Gastroesophageal sphincter (tissue), 4 donors: ENCODE measurements at regions not wholly inside any gene's neighbourhood (a gene's known extent, or its start where the extent isn't known, plus 50 kb on each side); places are given as distances from the start of the nearest gene placed in this dataset.

Experiments used
- ATAC-seq: fragments of 150-250 bp; one replicate; pipeline ENCODE4 v1.9.1; 2016; ENCODE audit warnings: mild to moderate bottlenecking, moderate library complexity
- H3K27ac ChIP-seq, 4 donors: fragments of 200-600 bp; sonication (generic) in 3 of 4; 1 replicate in 3 of 4; 2 replicates in 1 of 4; pipeline ENCODE4 v1.5.1; 2016 to 2019
- H3K27me3 ChIP-seq: fragments of 200-600 bp; sonication (generic); one replicate; pipeline ENCODE4 v1.5.1; 2019
- H3K36me3 ChIP-seq, 2 donors: fragments of 200-600 bp; sonication (generic); one replicate each; pipeline ENCODE4 v1.5.1; 2019; ENCODE audit warnings: control low read depth in 1 of 2
- H3K4me1 ChIP-seq, 3 donors: fragments of 200-600 bp; sonication (generic); 1 replicate in 2 of 3; 2 replicates in 1 of 3; pipeline ENCODE4 v1.5.1; 2016 to 2019; ENCODE audit warnings: control low read depth in 2 of 3
- H3K4me3 ChIP-seq, 2 donors: fragments of 200-600 bp; sonication (generic); one replicate each; pipeline ENCODE4 v1.5.1; 2019; ENCODE audit warnings: mild to moderate bottlenecking in 1 of 2, moderate library complexity in 1 of 2
- H3K9me3 ChIP-seq, 3 donors: fragments of 200-600 bp; sonication (generic); one replicate each; pipeline ENCODE4 v1.5.1; 2017 to 2019; ENCODE audit warnings: control low read depth in 2 of 3
- CTCF ChIP-seq, 4 experiments: fragments of 200-600 bp in 2 of 4; fragments of 450-650 bp in 2 of 4; sonication (generic) in 1 of 4; IDR thresholded peaks; one replicate each; pipeline ENCODE4 v1.5.1; 2017 to 2019; ENCODE audit warnings: antibody characterized with exemption in 4 of 4, mild to moderate bottlenecking in 2 of 4, moderate library complexity in 2 of 4
- EP300 ChIP-seq: sonication (generic); formaldehyde crosslinking; IDR thresholded peaks from one replicate; pipeline ENCODE4 v1.6.1; 2017; ENCODE audit warnings: antibody characterized with exemption, mild to moderate bottlenecking
- POLR2A ChIP-seq, 2 donors: fragments of 450-650 bp; IDR thresholded peaks; one replicate each; pipeline ENCODE4 v1.6.1; 2017; ENCODE audit warnings: antibody characterized with exemption in 2 of 2, mild to moderate bottlenecking in 2 of 2, moderate library complexity in 1 of 2
- POLR2AphosphoS5 ChIP-seq: sonication (generic); formaldehyde crosslinking; IDR thresholded peaks from one replicate; pipeline ENCODE4 v1.6.1; 2017; ENCODE audit warnings: antibody characterized with exemption
- WGBS, 2 donors: methylation state at CpG; one replicate each; pipeline ENCODE4 v1.1.5; 2018; ENCODE audit warnings: low coverage in 1 of 2; 5-methylcytosine and 5-hydroxymethylcytosine counted together

GRCh38 chr2:239467956-239468490 lies 67.2 kb upstream of the HDAC4 start:
- WGBS, 2 donors: 79 to 92% methylated on average over 10 to 12 of the region's 12 CpGs
- H3K4me1 ChIP-seq: peaks cover 0 to 34% (median 16%) of the 10 kb centered on the region in 3 donors
- no peak for ATAC-seq
- no peaks in the 10 kb centered on the region for H3K9me3 ChIP-seq
- H3K27ac ChIP-seq: no peak overlapping the region
- TF ChIP-seq POLR2AphosphoS5 (no peak), EP300 (no peak), POLR2A (IDR thresholded peaks at IDR 0.05) (no peak), CTCF (IDR thresholded peaks at IDR 0.05) (no peak)
- no peaks in the 10 kb centered on the region for H3K36me3 ChIP-seq
- H3K27me3 ChIP-seq: no peaks in the 10 kb centered on the region
- H3K4me3 ChIP-seq: no peak overlapping the region

DNA sequence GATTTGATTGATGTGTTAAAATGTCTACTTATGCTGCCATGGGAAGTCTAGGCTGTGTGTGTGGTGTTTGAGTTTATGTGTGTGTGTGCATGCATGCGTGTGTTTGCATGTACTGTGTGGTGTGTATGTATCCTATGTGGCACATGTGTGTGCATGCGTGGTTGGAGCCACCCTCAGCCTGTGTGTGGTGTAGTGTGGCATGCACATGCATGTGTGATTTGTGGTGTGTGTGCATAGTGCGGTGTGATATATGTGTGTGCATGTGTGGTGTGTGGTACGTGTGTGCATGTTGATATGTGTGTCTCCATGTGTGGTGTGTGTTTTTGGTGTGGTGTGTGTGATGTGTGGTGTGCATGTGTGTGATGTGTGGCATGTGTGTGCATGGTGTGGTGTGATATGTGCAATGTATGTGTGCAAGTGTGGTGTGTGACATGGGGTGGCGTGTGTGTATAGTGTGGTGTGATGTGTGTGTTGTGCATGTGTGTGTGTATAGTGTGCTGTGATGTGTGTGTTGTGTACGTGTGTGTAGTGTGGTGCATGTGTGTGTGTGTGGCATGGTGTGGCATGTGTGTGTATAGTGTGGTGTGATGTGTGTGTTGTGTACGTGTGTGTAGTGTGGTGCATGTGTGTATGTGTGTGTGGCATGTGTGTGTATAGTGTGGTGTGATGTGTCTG lies 66.6 kb upstream of the HDAC4 start:
- H3K27ac ChIP-seq: no peak overlapping the region
- H3K36me3 ChIP-seq: no peaks in the 10 kb centered on the region
- H3K27me3 ChIP-seq: no peaks in the 10 kb centered on the region
- TF ChIP-seq POLR2A (IDR thresholded peaks at IDR 0.05) (no peak), POLR2AphosphoS5 (no peak), EP300 (no peak), CTCF (IDR thresholded peaks at IDR 0.05) (no peak)
- ATAC-seq: no peak
- H3K4me1 ChIP-seq: peaks cover 0 to 38% (median 17%) of the 10 kb centered on the region in 3 donors
- H3K4me3 ChIP-seq: no peak overlapping the region
- 78 to 94% methylated on average over 3 to 5 of the region's 7 CpGs for WGBS, 2 donors
- H3K9me3 ChIP-seq: no peaks in the 10 kb centered on the region

DNA sequence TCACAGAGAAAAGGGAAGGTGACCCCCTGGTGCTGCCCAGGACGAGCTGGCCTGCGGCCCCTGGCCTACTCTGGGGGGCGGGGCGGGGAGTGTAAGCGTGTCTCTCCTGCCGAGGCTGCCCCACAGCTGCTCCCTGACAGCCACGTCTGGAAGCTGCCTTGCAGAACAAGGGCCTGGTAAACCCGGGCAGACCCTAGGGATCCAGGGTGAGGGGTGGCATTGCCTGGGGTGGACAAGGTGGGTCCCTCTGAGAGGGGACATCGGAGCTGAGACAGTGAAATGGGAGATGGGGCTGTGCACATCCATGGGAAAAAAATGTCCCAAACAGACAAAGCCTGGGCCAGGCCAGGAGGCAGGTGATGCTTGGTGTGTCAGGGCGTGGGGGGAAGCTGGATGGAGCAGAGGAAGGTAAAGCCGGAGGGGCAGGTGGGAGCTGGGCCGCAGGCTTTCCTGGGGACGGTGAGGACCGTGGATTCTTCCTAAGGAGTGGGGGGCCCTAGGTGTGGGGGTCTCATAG lies 66.0 kb upstream of the HDAC4 start:
- Histone ChIP-seq H3K4me3 (no peak overlapping the region), H3K4me1 (peaks cover 0 to 38% (median 17%) of the 10 kb centered on the region in 3 donors), H3K27me3 (no peaks in the 10 kb centered on the region), H3K9me3 (no peaks in the 10 kb centered on the region), H3K36me3 (no peaks in the 10 kb centered on the region), H3K27ac (no peak overlapping the region)
- ATAC-seq: no peak
- 81 to 90% methylated on average over 5 of the region's 14 CpGs for WGBS, 2 donors
- TF ChIP-seq EP300: no peak
- no peak for TF ChIP-seq CTCF (IDR thresholded peaks at IDR 0.05)

GRCh38 chr2:239466061-239466754 lies 65.4 kb upstream of the HDAC4 start:
- peak overlapping the region in 3 of 4 donors; percentile 20 to 51 (median 50) for H3K27ac ChIP-seq
- H3K4me1 ChIP-seq: peaks cover 0 to 38% (median 17%) of the 10 kb centered on the region in 3 donors
- no peaks in the 10 kb centered on the region for H3K36me3 ChIP-seq
- no peak for ATAC-seq
- no peaks in the 10 kb centered on the region for H3K27me3 ChIP-seq
- H3K4me3 ChIP-seq: no peak overlapping the region
- 87% methylated on average over 3 of the region's 10 CpGs; no CpG with 5 or more reads in 1 of the 2 donors for WGBS, 2 donors
- TF ChIP-seq CTCF (IDR thresholded peaks at IDR 0.05) (no peak), EP300 (no peak), POLR2AphosphoS5 (no peak), POLR2A (IDR thresholded peaks at IDR 0.05) (no peak)
- H3K9me3 ChIP-seq: no peaks in the 10 kb centered on the region
